IMR-90 (cell line): ENCODE measurements at regions not wholly inside any gene's neighbourhood (a gene's known extent, or its start where the extent isn't known, plus 50 kb on each side); places are given as distances from the start of the nearest gene placed in this dataset.

Experiments used
- ATAC-seq: fragments of 200-7000 bp; cut with Tn5 transposase; 2 replicates; pipeline ENCODE4 v1.9.1; 2020; ENCODE audit warnings: low read depth, mild to moderate bottlenecking, moderate library complexity
- BruUV-seq: library from RNA; stranded (reverse); fragments of 400-500 nt; replicated peaks from 2 replicates; lab custom pipeline; 2021; lab: Mats Ljungman, UMichigan
- CTCF ChIA-PET: fragments of 300-600 bp; formaldehyde crosslinking; extraction: SDS; loops from one replicate; lab custom pipeline; 2021; ENCODE audit warnings: antibody characterized with exemption; lab: Yijun Ruan, JAX
- POLR2A ChIA-PET: fragments of 300-600 bp; sonication (Branson Sonifier 250); formaldehyde crosslinking; loops from one replicate; lab custom pipeline; 2022; ENCODE audit warnings: antibody characterized with exemption; ENCODE audit not compliant: unreplicated experiment; lab: Charles Lee
- DNase-seq: peaks from one replicate; pipeline ENCODE4 v3.0.0; 2013
- H2AFZ ChIP-seq: replicated peaks from 2 replicates; pipeline ENCODE3; 2013; ENCODE audit warnings: low read length, mild to moderate bottlenecking; ENCODE audit not compliant: poor library complexity
- H2AK5ac ChIP-seq: 2 replicates; pipeline ENCODE4 v1.6.1; 2013; ENCODE audit warnings: low read depth, low read length, inconsistent platforms
- H2AK9ac ChIP-seq: replicated peaks from 2 replicates; pipeline ENCODE3; 2013; ENCODE audit warnings: mild to moderate bottlenecking, low read depth, low read length, moderate library complexity; ENCODE audit not compliant: poor library complexity
- H2BK120ac ChIP-seq: 2 replicates; pipeline ENCODE4 v1.6.1; 2013; ENCODE audit warnings: low read depth, low read length, inconsistent platforms
- H2BK15ac ChIP-seq: 3 replicates; pipeline ENCODE4 v1.6.1; 2013; ENCODE audit warnings: low read depth, low read length, inconsistent platforms
- H2BK20ac ChIP-seq: 2 replicates; pipeline ENCODE4 v1.6.1; 2013; ENCODE audit warnings: low read depth, mild to moderate bottlenecking, inconsistent platforms, low read length, moderate library complexity
- H2BK5ac ChIP-seq: 2 replicates; pipeline ENCODE4 v1.6.1; 2013; ENCODE audit warnings: mild to moderate bottlenecking, low read depth, low read length, inconsistent platforms; ENCODE audit not compliant: poor library complexity, severe bottlenecking
- H3K14ac ChIP-seq: replicated peaks from 2 replicates; pipeline ENCODE4 v1.6.1; 2013; ENCODE audit warnings: low read depth, low read length, inconsistent platforms
- H3K18ac ChIP-seq: 2 replicates; pipeline ENCODE4 v1.6.1; 2013; ENCODE audit warnings: low read depth, low read length, control low read depth
- H3K23ac ChIP-seq: 2 replicates; pipeline ENCODE4 v1.6.1; 2013; ENCODE audit warnings: low read depth, low read length, inconsistent platforms
- H3K27ac ChIP-seq: 2 replicates; pipeline ENCODE4 v1.5.1; 2013; ENCODE audit warnings: mild to moderate bottlenecking, control low read depth, low read length; ENCODE audit not compliant: insufficient read depth
- H3K27me3 ChIP-seq: 2 replicates; pipeline ENCODE4 v1.6.1; 2013; ENCODE audit warnings: low read length; ENCODE audit not compliant: control insufficient read depth, insufficient read depth
- H3K36me3 ChIP-seq: 2 replicates; pipeline ENCODE4 v1.6.1; 2013; ENCODE audit warnings: low read length, mixed read lengths; ENCODE audit not compliant: control insufficient read depth, insufficient read depth
- H3K4ac ChIP-seq: 2 replicates; pipeline ENCODE4 v1.6.1; 2013; ENCODE audit warnings: low read depth, low read length, inconsistent platforms
- H3K4me1 ChIP-seq: 2 replicates; pipeline ENCODE4 v1.6.1; 2013; ENCODE audit warnings: low read length, mixed read lengths; ENCODE audit not compliant: control insufficient read depth, insufficient read depth
- H3K4me2 ChIP-seq: 2 replicates; pipeline ENCODE4 v1.6.1; 2013; ENCODE audit warnings: low read depth, mild to moderate bottlenecking, control low read depth, low read length, moderate library complexity
- H3K4me3 ChIP-seq: 2 replicates; pipeline ENCODE4 v1.5.1; 2013; ENCODE audit warnings: low read depth, mild to moderate bottlenecking, control low read depth, low read length, moderate library complexity; ENCODE audit not compliant: insufficient read depth
- H3K56ac ChIP-seq: 2 replicates; pipeline ENCODE4 v1.6.1; 2013; ENCODE audit warnings: low read length, inconsistent platforms; ENCODE audit not compliant: insufficient read depth; ENCODE audit errors: extremely low read depth
- H3K79me1 ChIP-seq, 2 experiments: 2 replicates each; pipeline ENCODE4 v1.6.1; 2013; ENCODE audit warnings: low read length in 2 of 2, inconsistent platforms in 1 of 2, low read depth in 1 of 2
- H3K9ac ChIP-seq: 2 replicates; pipeline ENCODE4 v1.6.1; 2013; ENCODE audit warnings: low read depth, low read length, control low read depth
- H3K9me1 ChIP-seq: 2 replicates; pipeline ENCODE4 v1.6.1; 2013; ENCODE audit warnings: low read length, inconsistent platforms; ENCODE audit not compliant: insufficient read depth
- H3K9me3 ChIP-seq: 2 replicates; pipeline ENCODE4 v1.6.1; 2013; ENCODE audit warnings: low read length; ENCODE audit not compliant: control insufficient read depth, insufficient read depth
- H4K20me1 ChIP-seq: 2 replicates; pipeline ENCODE4 v1.6.1; 2013; ENCODE audit warnings: low read length, inconsistent platforms; ENCODE audit not compliant: insufficient read depth
- H4K5ac ChIP-seq: 2 replicates; pipeline ENCODE4 v1.6.1; 2013; ENCODE audit warnings: mild to moderate bottlenecking, low read depth, low read length, control low read depth
- H4K8ac ChIP-seq, 2 experiments: 2 replicates each; pipeline ENCODE4 v1.6.1; 2013; ENCODE audit warnings: low read depth in 2 of 2, low read length in 2 of 2, control low read depth in 1 of 2, inconsistent platforms in 1 of 2
- H4K91ac ChIP-seq: 2 replicates; pipeline ENCODE4 v1.6.1; 2013; ENCODE audit warnings: low read depth, low read length, inconsistent platforms; ENCODE audit not compliant: insufficient read depth
- NFE2L2 ChIP-seq: fragments of 150-350 bp; IDR thresholded peaks from 2 replicates; pipeline ENCODE4 v1.6.1; 2016; ENCODE audit warnings: low read depth, mild to moderate bottlenecking, low read length
- RAD21 ChIP-seq: IDR thresholded peaks from 2 replicates; pipeline ENCODE4 v1.6.1; 2012; ENCODE audit warnings: low read length, improper control_type of control experiment
- RCOR1 ChIP-seq: IDR thresholded peaks from 2 replicates; pipeline ENCODE4 v1.6.1; 2012; ENCODE audit warnings: mild to moderate bottlenecking, low read length, improper control_type of control experiment; ENCODE audit not compliant: insufficient replicate concordance
- WGBS, 2 experiments: methylation state at CpG; one replicate each; pipeline versions ENCODE4 v1.1.5 to v1.1.7; 2013; ENCODE audit warnings: missing lambda C conversion rate in 2 of 2; ENCODE audit not compliant: insufficient read length in 1 of 2; ENCODE audit errors: extremely low coverage in 2 of 2; 5-methylcytosine and 5-hydroxymethylcytosine counted together
- dilution Hi-C: fragments of 300-500 bp; cut with HindIII; formaldehyde crosslinking; loops from one replicate; pipeline ENCODE4 v1.14.3; 2018; ENCODE audit warnings: low sequenced_read_pairs; ENCODE audit not compliant: unreplicated experiment
- in situ Hi-C: fragments of 300-500 bp; cut with MboI; formaldehyde crosslinking; loops from 3 replicates; pipeline ENCODE4 v1.14.3; 2019; ENCODE audit warnings: low sequenced_read_pairs, inconsistent platforms, mixed read lengths
- intact Hi-C: fragments of 100-400 bp; cut with micrococcal nuclease; formaldehyde crosslinking; loops from 2 replicates; pipeline ENCODE4 v1.10.0; 2022

GRCh38 chr16:86403085-86403484, 107.2 kb upstream of the FOXF1 start:
- DNase-seq (no peak), ATAC-seq (no peak)
- peak overlapping the region; percentile 68 for H2AK5ac ChIP-seq
- dilution Hi-C loops = no loop called here
- peak overlapping the region in 1 of 2 experiments; percentile 59; a peak in 1 of 4 replicates for H4K8ac ChIP-seq
- H4K5ac ChIP-seq = no peak overlapping the region
- no peak overlapping the region for H2AFZ ChIP-seq
- no TSS peak for BruUV-seq
- peaks cover 27% of the 10 kb centered on the region for H3K4me1 ChIP-seq
- no peak overlapping the region for H3K56ac ChIP-seq
- peak overlapping the region; percentile 71 for H4K91ac ChIP-seq
- peak overlapping the region; percentile 89; the same call in 1 of the 2 replicates for H2BK20ac ChIP-seq
- peak overlapping the region; percentile 78 for H3K4ac ChIP-seq
- ChIA-PET CTCF (interaction anchor here (0.6 kb wide), 1 partner anchor 1804 kb away, joined by 3 read pairs; no protein-coding TSS in a partner anchor), POLR2A (interaction anchor here (0.6 kb wide), 1 partner anchor 64 kb away, joined by 12 read pairs; no protein-coding TSS in a partner anchor)
- no peaks in the 10 kb centered on the region for H4K20me1 ChIP-seq
- H3K27ac ChIP-seq = no peak overlapping the region
- no peak overlapping the region for H3K4me2 ChIP-seq
- peak overlapping the region; percentile 63; the same call in 1 of the 2 replicates for H3K18ac ChIP-seq
- H3K14ac ChIP-seq = peak overlapping the region; percentile 86
- H3K4me3 ChIP-seq = no peak overlapping the region
- no peaks in the 10 kb centered on the region for H3K27me3 ChIP-seq
- no peak overlapping the region for H3K23ac ChIP-seq
- no peak overlapping the region for H2BK5ac ChIP-seq
- no peaks in the 10 kb centered on the region for H3K36me3 ChIP-seq
- in situ Hi-C loops = no loop called here
- peaks cover 0 to 29% of the 10 kb centered on the region in 2 experiments; a peak in 2 of 4 replicates for H3K79me1 ChIP-seq
- H3K9me1 ChIP-seq = peaks cover 30% of the 10 kb centered on the region
- no peak overlapping the region for H2AK9ac ChIP-seq
- intact Hi-C loops = no loop called here
- no peaks in the 10 kb centered on the region for H3K9me3 ChIP-seq
- TF ChIP-seq RAD21 (no peak), RCOR1 (no peak), NFE2L2 (no peak)
- WGBS, 2 experiments = 98% methylated on average over 4 of the region's 7 CpGs; no CpG with 5 or more reads in 1 of the 2 experiments
- peak overlapping the region; percentile 86; the same call in 1 of the 2 replicates for H2BK120ac ChIP-seq
- H3K9ac ChIP-seq = no peak overlapping the region
- peak overlapping the region; percentile 81; the same call in 2 of the 3 replicates for H2BK15ac ChIP-seq
